ENCODE measurements at regions not wholly inside any gene's neighbourhood (a gene's known extent, or its start where the extent isn't known, plus 50 kb on each side); places are given as distances from the start of the nearest gene placed in this dataset.

GRCh38 chr11:45337583-45338360 is 51.6 kb upstream of the SYT13 start:
- TF ChIP-seq POLR2AphosphoS5 (IDR thresholded peaks at IDR 0.05; ENCODE audit: low read depth, low read length) (no peak), SMC3 (IDR thresholded peaks at IDR 0.05; ENCODE audit: low read depth, low read length) (no peak), GATA2 (CRISPR knock-in tag; IDR thresholded peaks at IDR 0.05) (no peak), REST (IDR thresholded peaks at IDR 0.05; ENCODE audit: low read depth, low read length) (no peak), CTCF (IDR thresholded peaks at IDR 0.05) (no peak), ELF1 (IDR thresholded peaks at IDR 0.05) (no peak), RFX5 (IDR thresholded peaks at IDR 0.05; ENCODE audit: low read length) (no peak), RXRA (IDR thresholded peaks at IDR 0.05; ENCODE audit: borderline replicate concordance, low read depth) (no peak), NFIC (IDR thresholded peaks at IDR 0.05; ENCODE audit: borderline replicate concordance) (no peak), RAD21 (IDR thresholded peaks at IDR 0.05; ENCODE audit: low read length) (no peak), GABPA (IDR thresholded peaks at IDR 0.05; ENCODE audit: low read depth) (no peak)
